GM23338 (cell line): ENCODE measurements at regions not wholly inside any gene's neighbourhood (a gene's known extent, or its start where the extent isn't known, plus 50 kb on each side); places are given as distances from the start of the nearest gene placed in this dataset.

Experiments used
- CREB1 ChIP-seq: fragments of 250-450 bp; sonication (Bioruptor Pico); IDR thresholded peaks from 2 replicates; pipeline ENCODE4 v1.5.0; 2020; ENCODE audit warnings: low read depth, mild to moderate bottlenecking, moderate library complexity
- CTCF ChIP-seq, 2 experiments: fragments of 200-600 bp in 1 of 2; sonication (generic) in 1 of 2; conservative IDR thresholded peaks; 2 replicates each; pipeline versions ENCODE4 v1.5.1 to v1.6.1; 2016 to 2017; ENCODE audit warnings: antibody characterized with exemption in 2 of 2, low read depth in 2 of 2, mild to moderate bottlenecking in 2 of 2, moderate library complexity in 1 of 2
- ETS1 ChIP-seq: IDR thresholded peaks from 2 replicates; pipeline ENCODE4 v1.6.1; 2016; ENCODE audit warnings: antibody characterized with exemption
- EZH2 ChIP-seq: fragments of 200-600 bp; sonication (generic); IDR thresholded peaks from one replicate; pipeline ENCODE4 v1.8.0; 2017; ENCODE audit warnings: antibody characterized with exemption, mild to moderate bottlenecking, low read depth; ENCODE audit not compliant: unreplicated experiment
- EZH2phosphoT487 ChIP-seq: fragments of 200-600 bp; sonication (generic); IDR thresholded peaks from one replicate; pipeline ENCODE4 v1.8.1; 2018; ENCODE audit warnings: antibody characterized with exemption; ENCODE audit not compliant: unreplicated experiment
- NANOG ChIP-seq: IDR thresholded peaks from 2 replicates; pipeline ENCODE4 v1.6.1; 2016; ENCODE audit warnings: antibody characterized with exemption, borderline replicate concordance
- POLR2AphosphoS5 ChIP-seq: IDR thresholded peaks from 2 replicates; pipeline ENCODE4 v1.6.1; 2016; ENCODE audit warnings: antibody characterized with exemption, low read depth
- REST ChIP-seq: IDR thresholded peaks from one replicate; pipeline ENCODE4 v1.6.1; 2018; ENCODE audit warnings: antibody characterized with exemption; ENCODE audit not compliant: unreplicated experiment
- STAT1 ChIP-seq: IDR thresholded peaks from one replicate; pipeline ENCODE4 v1.6.1; 2016; ENCODE audit warnings: antibody characterized with exemption; ENCODE audit not compliant: unreplicated experiment
- ZNF114 ChIP-seq: fragments of 250-450 bp; sonication (Bioruptor Pico); IDR thresholded peaks from 2 replicates; pipeline ENCODE4 v1.5.0; 2020; ENCODE audit warnings: mild to moderate bottlenecking, moderate library complexity
- ZNF331 ChIP-seq: fragments of 250-450 bp; sonication (Bioruptor Pico); IDR thresholded peaks from 2 replicates; pipeline ENCODE4 v1.5.0; 2020; ENCODE audit warnings: low read depth, mild to moderate bottlenecking, moderate library complexity
- ZNF462 ChIP-seq: fragments of 250-450 bp; sonication (Bioruptor Pico); IDR thresholded peaks from 2 replicates; pipeline ENCODE4 v1.5.0; 2020; ENCODE audit warnings: mild to moderate bottlenecking, moderate library complexity

- TF ChIP-seq CREB1 (CRISPR knock-in tag) (no peak), CTCF (conservative IDR thresholded peaks at IDR 0.05; ENCODE audit: low read depth in 2 of 2) (no peak), POLR2AphosphoS5 (no peak), EZH2 (no peak), REST (no peak), EZH2phosphoT487 (no peak), ZNF114 (CRISPR knock-in tag) (no peak), ETS1 (no peak), ZNF331 (CRISPR knock-in tag) (no peak), ZNF462 (CRISPR knock-in tag) (no peak), NANOG (no peak), STAT1 (no peak)
These were observed 1944.6 kb downstream of the EFNA5 start for GRCh38 chr5:105726093-105726492.
